OCI-M2 (cell line): ENCODE measurements at regions not wholly inside any gene's neighbourhood (a gene's known extent, or its start where the extent isn't known, plus 50 kb on each side); places are given as distances from the start of the nearest gene placed in this dataset.

Experiments used
- DNase-seq: peaks from one replicate; lab custom pipeline; 2025; ENCODE audit not compliant: unreplicated experiment; lab: John Stamatoyannopoulos, UW

- no peak for DNase-seq
These were observed 281.8 kb upstream of the ARRDC4 start for GRCh38 chr15:97678656-97679055.

- DNase-seq: no peak
These were observed 281.3 kb upstream of the ARRDC4 start for GRCh38 chr15:97679106-97679688.

DNA sequence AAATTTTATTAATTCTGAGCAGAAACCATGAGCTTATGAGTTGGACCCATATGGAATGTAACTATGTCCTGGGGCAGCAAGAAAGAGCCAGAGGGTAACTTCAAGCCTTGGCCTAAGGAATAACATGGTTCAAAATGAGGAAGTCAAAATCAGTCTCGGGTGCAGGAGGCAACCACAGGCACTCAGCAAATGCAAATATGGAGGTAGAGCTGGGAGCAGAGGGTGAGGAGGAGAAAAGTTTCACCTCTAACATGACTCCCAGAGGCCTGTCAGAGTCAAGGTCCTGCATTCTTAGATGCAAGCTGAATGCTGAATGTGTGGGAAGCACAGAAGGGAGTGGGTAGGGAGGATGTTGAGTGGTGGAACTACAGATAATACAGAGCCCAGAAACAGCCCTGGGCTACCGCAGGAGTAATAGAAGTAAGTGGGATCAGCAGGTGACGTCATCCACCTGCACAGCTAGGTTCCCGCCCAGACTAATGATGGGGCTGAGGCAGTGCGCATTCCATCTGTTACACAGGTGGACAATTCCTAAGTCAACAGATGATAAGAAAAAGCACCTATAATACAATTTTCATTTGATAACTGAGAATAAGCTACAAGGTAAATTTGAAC, 279.8 kb upstream of the ARRDC4 start:
- DNase-seq: no peak

GRCh38 chr15:97683831-97684230, 276.7 kb upstream of the ARRDC4 start:
- no peak for DNase-seq

GRCh38 chr15:97684249-97684648, 276.3 kb upstream of the ARRDC4 start:
- no peak for DNase-seq

- DNase-seq: no peak
These were observed 274.2 kb upstream of the ARRDC4 start for GRCh38 chr15:97686324-97686723.

DNA sequence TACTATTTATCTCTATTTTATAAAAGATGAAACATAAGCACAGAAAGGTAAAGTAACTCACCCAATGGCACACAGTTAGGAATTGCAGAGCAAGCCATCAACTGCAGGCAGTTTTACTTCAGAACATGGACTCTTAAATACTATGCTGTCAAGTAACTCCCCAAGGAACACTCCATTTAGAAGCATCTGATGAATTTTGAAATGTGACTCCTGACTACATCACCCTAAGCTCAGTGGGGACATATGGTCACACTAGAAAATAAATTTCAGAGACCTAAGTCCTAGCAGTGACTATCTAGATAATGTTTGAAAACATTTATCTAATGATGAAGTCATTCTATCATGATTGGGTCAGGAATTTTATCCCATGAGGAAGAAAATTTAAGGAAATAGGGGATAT, 272.8 kb upstream of the ARRDC4 start:
- DNase-seq: no peak

DNA sequence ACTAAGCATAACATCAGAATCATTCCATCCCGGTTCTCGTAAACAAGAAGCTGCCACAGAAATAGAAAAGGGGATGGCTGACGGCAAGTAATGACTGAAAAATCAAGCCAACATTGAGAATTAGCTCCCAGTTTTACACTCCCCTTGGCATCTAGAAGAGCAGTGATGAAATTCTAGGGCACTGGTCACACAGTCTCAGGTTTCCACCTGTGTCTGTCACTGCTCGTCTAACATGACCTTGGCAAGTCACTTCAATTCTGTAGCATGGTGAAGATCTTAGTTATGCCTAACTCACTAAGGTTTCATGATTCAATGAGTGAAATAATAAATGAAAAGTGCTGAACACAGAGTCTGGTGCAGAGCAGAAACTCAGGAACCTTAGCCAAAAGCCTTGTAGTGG, 272.3 kb upstream of the ARRDC4 start:
- no peak for DNase-seq

DNA sequence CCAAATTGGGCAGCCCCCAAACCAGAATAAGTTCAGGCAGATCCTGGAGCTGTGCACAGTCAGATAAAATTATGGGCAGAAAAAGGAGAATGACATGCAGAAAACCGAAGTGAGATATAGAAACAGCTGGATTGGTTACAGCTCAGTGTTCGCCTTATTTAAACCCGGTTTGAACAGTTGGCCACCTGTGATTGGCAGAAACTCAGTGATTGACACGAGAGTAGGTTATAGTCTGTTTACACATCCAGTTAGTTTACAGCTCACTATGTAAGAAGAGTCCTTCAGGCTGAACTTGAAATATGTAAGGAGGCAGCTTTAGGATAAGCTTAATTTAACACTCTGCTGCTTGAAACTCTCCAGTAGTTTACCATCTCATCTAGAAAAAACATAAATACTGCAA, 271.6 kb upstream of the ARRDC4 start:
- no peak for DNase-seq

DNA sequence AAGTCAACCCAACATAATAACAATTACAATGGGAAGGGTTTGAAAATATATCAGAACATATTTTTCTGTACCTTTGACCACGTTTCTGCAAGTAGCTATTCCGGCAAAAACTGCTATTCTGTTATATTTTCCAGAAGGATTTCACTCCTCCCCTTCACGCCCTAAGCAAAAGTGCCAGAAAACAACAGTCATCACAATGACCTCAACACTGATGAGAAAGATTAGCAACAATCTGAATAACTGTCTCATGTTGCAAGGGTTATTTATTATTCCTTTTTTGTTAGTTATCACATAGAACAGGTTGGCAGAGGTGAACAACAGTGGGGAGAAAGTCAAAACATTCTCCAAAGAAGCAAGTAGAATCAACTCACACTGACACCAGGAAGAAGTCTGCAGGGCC, 269.4 kb upstream of the ARRDC4 start:
- no peak for DNase-seq

DNA sequence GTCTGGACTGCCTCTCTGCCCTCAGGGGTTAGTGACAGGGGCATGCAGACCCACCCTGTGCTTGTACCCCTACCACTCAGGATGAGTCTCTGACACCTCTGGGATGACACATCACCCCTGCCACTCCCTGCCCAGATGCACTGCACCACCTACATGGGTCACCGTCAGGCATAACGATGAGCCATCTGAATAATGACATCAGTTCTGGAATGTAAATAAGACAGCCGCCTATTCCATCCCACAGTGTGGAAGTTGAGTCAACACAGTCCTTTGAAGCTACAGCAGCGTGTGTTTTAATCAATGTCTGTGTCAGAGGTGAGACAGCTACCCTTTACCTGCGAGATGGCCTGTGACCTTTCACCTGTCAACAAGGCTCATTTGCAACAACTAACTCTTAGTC, 268.7 kb upstream of the ARRDC4 start:
- DNase-seq: no peak

GRCh38 chr15:97692301-97693015, 268.0 kb upstream of the ARRDC4 start:
- DNase-seq: no peak

DNA sequence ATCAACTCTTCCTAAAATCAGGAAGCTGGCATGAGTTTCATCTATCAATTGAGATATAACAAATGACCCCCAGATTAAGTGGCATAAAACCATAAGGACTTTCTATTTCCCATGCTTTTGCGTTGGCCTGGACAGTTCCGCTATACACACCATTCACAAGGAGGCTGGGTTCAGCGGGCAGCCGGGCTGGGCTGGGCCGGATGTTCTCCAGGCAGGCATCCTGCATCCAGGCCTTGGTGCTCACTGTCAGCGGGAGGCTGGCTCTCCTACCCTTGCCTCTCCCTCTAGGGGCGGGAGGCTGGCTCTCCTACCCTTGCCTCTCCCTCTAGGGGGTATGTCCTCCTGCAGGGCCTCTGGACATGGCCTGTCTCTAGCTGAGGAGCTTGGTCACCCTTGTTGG, 266.0 kb upstream of the ARRDC4 start:
- no peak for DNase-seq

GRCh38 chr15:97703400-97703799, 257.1 kb upstream of the ARRDC4 start:
- no peak for DNase-seq

DNA sequence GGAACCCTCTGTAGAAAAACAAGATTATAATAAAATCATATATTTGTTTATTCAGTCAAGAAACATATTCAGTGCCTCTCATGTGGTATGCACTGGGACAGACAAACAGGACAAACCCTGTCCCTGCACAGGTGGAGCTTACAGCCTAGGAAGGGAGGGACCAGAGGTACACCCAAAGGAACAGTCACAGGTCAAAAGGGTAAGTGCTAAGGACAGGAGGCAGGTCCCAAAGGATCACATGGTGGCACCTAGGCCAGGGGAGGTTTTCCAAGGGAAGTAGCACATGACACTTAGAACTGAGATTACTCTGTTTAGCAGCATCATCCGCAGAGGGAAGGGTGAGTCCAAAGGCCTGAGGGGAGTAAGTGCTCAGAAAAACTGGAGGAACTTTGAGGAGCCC, 254.4 kb upstream of the ARRDC4 start:
- no peak for DNase-seq

DNA sequence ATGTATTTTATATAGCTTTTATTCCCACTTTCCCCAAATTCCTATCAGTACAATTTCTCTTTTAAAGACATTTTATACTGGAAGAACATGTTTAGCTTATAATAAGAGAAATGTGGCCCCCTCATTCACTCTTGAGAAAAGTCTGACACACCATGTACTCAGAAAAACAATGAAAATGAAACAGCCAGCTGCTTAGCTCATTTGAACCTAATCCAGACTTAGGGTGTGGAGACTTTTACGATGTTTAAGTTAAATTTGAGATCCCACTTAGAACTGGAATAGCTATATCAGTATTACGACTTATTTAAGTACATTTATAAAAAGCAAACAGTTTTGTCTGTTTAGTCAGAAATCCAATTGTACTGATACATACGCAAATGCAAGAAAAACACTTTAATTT, 252.3 kb upstream of the ARRDC4 start:
- DNase-seq: no peak

- DNase-seq: no peak
These were observed 248.0 kb upstream of the ARRDC4 start for GRCh38 chr15:97712530-97712929.

DNA sequence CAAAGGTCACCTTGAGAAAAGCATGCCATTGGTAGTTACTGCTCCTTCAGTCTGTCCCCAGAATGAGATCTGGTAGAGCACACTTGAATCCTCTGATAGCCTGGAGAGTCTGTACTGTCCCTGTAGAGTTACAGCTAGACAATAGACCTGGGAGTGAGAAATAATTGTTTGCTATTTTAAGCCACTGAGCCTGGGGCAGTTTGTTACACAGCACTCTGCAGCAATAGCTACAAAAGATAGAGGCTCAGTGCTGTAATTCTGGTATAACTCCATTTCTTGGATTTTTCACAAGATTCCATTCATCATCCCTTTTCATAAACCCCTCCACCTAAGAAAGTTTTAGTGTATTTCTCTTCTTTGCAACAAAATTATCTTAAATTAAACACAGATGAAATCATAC, 242.7 kb upstream of the ARRDC4 start:
- no peak for DNase-seq

GRCh38 chr15:97718509-97718908, 242.0 kb upstream of the ARRDC4 start:
- no peak for DNase-seq

DNA sequence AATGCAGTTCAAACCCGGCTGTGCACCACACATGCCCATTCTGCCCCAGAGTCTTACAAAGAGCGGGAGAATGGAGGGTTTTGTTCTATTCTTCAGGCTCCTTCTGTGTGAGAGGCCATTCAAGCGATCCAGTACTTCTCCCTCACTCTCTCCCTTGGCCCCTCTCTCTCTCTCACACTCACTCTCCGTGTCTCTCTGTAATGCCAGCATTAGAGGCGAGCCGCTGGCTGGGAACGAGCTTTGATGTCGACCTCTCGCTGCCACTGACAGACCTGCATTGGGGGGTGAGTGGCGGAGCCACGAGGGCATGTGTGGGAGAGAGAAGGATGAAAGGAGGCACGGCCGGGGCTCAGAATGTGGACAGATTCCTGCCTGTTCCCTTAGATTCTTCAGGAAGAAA, 231.7 kb upstream of the ARRDC4 start:
- no peak for DNase-seq

GRCh38 chr15:97729270-97729669, 231.2 kb upstream of the ARRDC4 start:
- DNase-seq: no peak

DNA sequence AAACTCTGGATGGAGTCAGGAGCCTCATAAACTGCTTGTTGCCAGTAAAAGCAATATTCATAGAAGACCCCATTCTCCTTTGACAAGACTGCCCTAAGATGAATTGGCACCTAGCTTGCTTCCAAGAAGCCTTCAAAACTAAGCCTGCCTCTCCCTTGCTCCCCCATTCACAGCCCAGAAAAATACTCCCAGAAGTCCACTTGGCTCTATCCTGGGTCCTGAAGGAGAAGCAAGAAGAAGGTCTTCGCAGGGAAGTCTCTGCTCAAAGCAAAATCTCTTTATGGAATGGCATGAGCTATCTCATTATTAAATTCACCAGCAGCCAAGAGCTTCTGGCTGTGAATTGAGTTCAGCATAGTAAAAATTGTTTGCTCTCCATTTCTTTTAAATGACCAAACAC, 230.2 kb upstream of the ARRDC4 start:
- DNase-seq: no peak

GRCh38 chr15:97731859-97732258, 228.6 kb upstream of the ARRDC4 start:
- no peak for DNase-seq
